ENCODE measurements at regions not wholly inside any gene's neighbourhood (a gene's known extent, or its start where the extent isn't known, plus 50 kb on each side); places are given as distances from the start of the nearest gene placed in this dataset.

- Mint-ChIP-seq H3K4me1 (ENCODE audit: low read depth) (no peaks in the 10 kb centered on the region), H3K4me3 (ENCODE audit: unreplicated experiment) (no peak overlapping the region), H3K36me3 (ENCODE audit: low read depth) (no peaks in the 10 kb centered on the region), H3K27me3 (ENCODE audit: low read depth) (no peaks in the 10 kb centered on the region), H3K9me3 (ENCODE audit: low read depth) (peaks cover 25% of the 10 kb centered on the region), H3K27ac (ENCODE audit: unreplicated experiment) (no peak overlapping the region)
- TF ChIP-seq CTCF (IDR thresholded peaks at IDR 0.05) = no peak
- no peak for DNase-seq (ENCODE audit: low spot score)
These were observed 250.6 kb upstream of the SALL1 start for GRCh38 chr16:51401673-51402072.

DNA sequence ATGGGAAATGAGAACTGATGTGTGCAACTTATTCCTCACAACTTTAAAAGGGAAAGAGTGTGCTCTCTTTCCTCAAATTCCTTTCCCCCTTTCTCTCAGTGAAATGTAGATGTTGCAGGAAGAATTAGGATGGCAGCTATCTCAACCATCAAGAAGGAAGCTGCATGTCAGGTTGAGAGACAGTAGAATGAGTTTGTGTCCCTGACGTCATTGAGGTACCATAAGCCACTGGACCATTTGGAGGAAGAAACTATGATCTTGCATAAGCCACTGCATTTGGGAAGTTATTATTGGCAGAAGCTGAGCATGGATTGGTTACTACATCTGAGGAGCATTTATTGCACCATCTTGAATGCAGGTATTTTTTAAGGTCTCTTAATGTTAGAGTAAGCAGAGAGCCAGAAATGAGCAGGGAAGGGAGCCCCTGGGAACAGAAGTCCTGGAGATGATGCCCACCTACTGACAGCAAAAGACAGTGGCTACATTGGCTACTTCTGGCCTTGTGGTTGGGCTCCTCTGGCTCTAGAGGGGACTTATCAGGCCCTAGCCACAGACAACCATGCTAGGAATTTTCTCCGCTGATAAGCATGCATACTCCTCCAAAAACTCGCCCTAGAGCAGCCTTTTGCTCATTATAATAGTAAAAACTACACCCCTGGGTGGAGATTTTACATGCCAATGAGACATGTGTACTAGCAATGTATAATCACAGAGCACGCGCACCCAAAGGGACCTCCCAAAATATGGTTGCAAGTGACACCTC is 249.0 kb upstream of the SALL1 start:
- no peak overlapping the region for H3K4me3 Mint-ChIP-seq (ENCODE audit: unreplicated experiment)
- no peak for TF ChIP-seq CTCF (IDR thresholded peaks at IDR 0.05)
- H3K27me3 Mint-ChIP-seq (ENCODE audit: low read depth) = no peaks in the 10 kb centered on the region
- no peak for DNase-seq (ENCODE audit: low spot score)
- H3K9me3 Mint-ChIP-seq (ENCODE audit: low read depth) = peaks cover 23% of the 10 kb centered on the region
- H3K36me3 Mint-ChIP-seq (ENCODE audit: low read depth) = no peaks in the 10 kb centered on the region
- no peak overlapping the region for H3K27ac Mint-ChIP-seq (ENCODE audit: unreplicated experiment)
- H3K4me1 Mint-ChIP-seq (ENCODE audit: low read depth) = no peaks in the 10 kb centered on the region

DNA sequence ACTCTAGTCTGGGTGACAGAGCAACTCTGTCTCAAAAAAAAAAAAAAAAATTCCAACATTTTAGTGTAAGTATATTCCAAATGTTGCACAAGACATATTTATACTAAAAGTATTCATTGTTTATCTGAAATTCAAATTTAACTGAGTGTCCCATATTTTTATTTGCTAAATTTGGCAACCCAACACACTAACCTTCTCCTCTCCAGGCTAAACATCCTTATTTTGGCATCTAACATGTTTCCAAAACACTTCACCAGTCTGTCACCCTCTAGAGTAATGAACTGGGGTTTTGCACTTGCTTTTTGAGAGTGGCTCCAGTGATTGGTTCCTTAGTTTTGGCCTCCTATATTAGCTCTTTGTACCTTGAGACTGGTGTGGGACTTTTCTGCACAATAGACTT is 243.4 kb upstream of the SALL1 start:
- Mint-ChIP-seq H3K27ac (ENCODE audit: unreplicated experiment) (no peak overlapping the region), H3K4me3 (ENCODE audit: unreplicated experiment) (no peak overlapping the region), H3K9me3 (ENCODE audit: low read depth) (peaks cover 4% of the 10 kb centered on the region), H3K36me3 (ENCODE audit: low read depth) (no peaks in the 10 kb centered on the region), H3K4me1 (ENCODE audit: low read depth) (no peaks in the 10 kb centered on the region), H3K27me3 (ENCODE audit: low read depth) (peaks cover 2% of the 10 kb centered on the region)
- DNase-seq (ENCODE audit: low spot score) = no peak
- TF ChIP-seq CTCF (IDR thresholded peaks at IDR 0.05) = no peak

GRCh38 chr16:51393381-51394005 is 242.4 kb upstream of the SALL1 start:
- H3K4me1 Mint-ChIP-seq (ENCODE audit: low read depth) = no peaks in the 10 kb centered on the region
- H3K27ac Mint-ChIP-seq (ENCODE audit: unreplicated experiment) = no peak overlapping the region
- peaks cover 11% of the 10 kb centered on the region for H3K9me3 Mint-ChIP-seq (ENCODE audit: low read depth)
- no peak overlapping the region for H3K4me3 Mint-ChIP-seq (ENCODE audit: unreplicated experiment)
- DNase-seq (ENCODE audit: low spot score) = no peak
- H3K36me3 Mint-ChIP-seq (ENCODE audit: low read depth) = no peaks in the 10 kb centered on the region
- TF ChIP-seq CTCF (IDR thresholded peaks at IDR 0.05) = no peak
- peaks cover 2% of the 10 kb centered on the region for H3K27me3 Mint-ChIP-seq (ENCODE audit: low read depth)

GRCh38 chr16:51392521-51393187 is 241.6 kb upstream of the SALL1 start:
- Mint-ChIP-seq H3K36me3 (ENCODE audit: low read depth) (no peaks in the 10 kb centered on the region), H3K4me1 (ENCODE audit: low read depth) (no peaks in the 10 kb centered on the region), H3K27ac (ENCODE audit: unreplicated experiment) (no peak overlapping the region), H3K4me3 (ENCODE audit: unreplicated experiment) (no peak overlapping the region), H3K9me3 (ENCODE audit: low read depth) (peaks cover 11% of the 10 kb centered on the region), H3K27me3 (ENCODE audit: low read depth) (peaks cover 2% of the 10 kb centered on the region)
- DNase-seq (ENCODE audit: low spot score) = no peak
- TF ChIP-seq CTCF (IDR thresholded peaks at IDR 0.05) = no peak

All from chondrocyte (in vitro differentiated cells).